WTC11 (cell line): ENCODE measurements at regions not wholly inside any gene's neighbourhood (a gene's known extent, or its start where the extent isn't known, plus 50 kb on each side); places are given as distances from the start of the nearest gene placed in this dataset.

Source experiments
- ATAC-seq: fragments of 200-7000 bp; cut with Tn5 transposase; 2 replicates; pipeline ENCODE4 v1.10.0; 2021; ENCODE audit warnings: mild to moderate bottlenecking, moderate library complexity
- CTCF ChIA-PET: fragments of 300-600 bp; sonication (Branson Sonifier 250); formaldehyde crosslinking; loops from one replicate; lab custom pipeline; 2021; ENCODE audit warnings: antibody characterized with exemption; lab: Charles Lee
- POLR2A ChIA-PET: fragments of 350-600 bp; sonication (Branson Sonifier 250); formaldehyde crosslinking; loops from one replicate; lab custom pipeline; 2021; ENCODE audit warnings: antibody characterized with exemption; lab: Charles Lee
- DNase-seq: peaks from one replicate; pipeline ENCODE4 v3.0.0; 2021; ENCODE audit warnings: low spot score
- H3K27ac Mint-ChIP-seq: 2 replicates; pipeline ENCODE4 v1.8.0; 2021; ENCODE audit warnings: mixed read lengths
- H3K27me3 Mint-ChIP-seq: 2 replicates; pipeline ENCODE4 v1.8.0; 2021; ENCODE audit warnings: low read depth, mild to moderate bottlenecking, moderate library complexity, mixed read lengths
- H3K36me3 Mint-ChIP-seq: 2 replicates; pipeline ENCODE4 v1.8.0; 2021; ENCODE audit warnings: mixed read lengths
- H3K4me1 Mint-ChIP-seq: 2 replicates; pipeline ENCODE4 v1.8.0; 2022; ENCODE audit warnings: mixed read lengths
- H3K4me3 Mint-ChIP-seq: 2 replicates; pipeline ENCODE4 v1.8.0; 2021; ENCODE audit warnings: mild to moderate bottlenecking, moderate library complexity, mixed read lengths
- H3K9me3 Mint-ChIP-seq: 2 replicates; pipeline ENCODE4 v1.8.0; 2021; ENCODE audit warnings: mixed read lengths
- ATF1 ChIP-seq: sonication (generic); formaldehyde crosslinking; IDR thresholded peaks from 2 replicates; pipeline ENCODE4 v1.8.1; 2023; ENCODE audit warnings: mild to moderate bottlenecking, moderate library complexity, missing genetic modification reagents
- ETV6 ChIP-seq: sonication (generic); formaldehyde crosslinking; IDR thresholded peaks from 2 replicates; pipeline ENCODE4 v1.8.1; 2022; ENCODE audit warnings: mild to moderate bottlenecking, missing genetic modification reagents
- FOXK1 ChIP-seq: sonication (generic); formaldehyde crosslinking; IDR thresholded peaks from 2 replicates; pipeline ENCODE4 v1.8.0; 2022; ENCODE audit warnings: mild to moderate bottlenecking, moderate library complexity, missing genetic modification reagents
- MYBL2 ChIP-seq: sonication (generic); formaldehyde crosslinking; IDR thresholded peaks from 2 replicates; pipeline ENCODE4 v1.8.1; 2023; ENCODE audit warnings: mild to moderate bottlenecking, moderate library complexity, missing genetic modification reagents
- NFYB ChIP-seq: sonication (generic); formaldehyde crosslinking; conservative IDR thresholded peaks from 2 replicates; pipeline ENCODE4 v1.8.0; 2022; ENCODE audit warnings: low read depth, missing genetic modification reagents
- NR2C2 ChIP-seq: sonication (generic); formaldehyde crosslinking; IDR thresholded peaks from 2 replicates; pipeline ENCODE4 v1.8.0; 2022; ENCODE audit warnings: mild to moderate bottlenecking, missing genetic modification reagents
- RELA ChIP-seq: sonication (generic); formaldehyde crosslinking; IDR thresholded peaks from 2 replicates; pipeline ENCODE4 v1.8.1; 2022; ENCODE audit warnings: missing genetic modification reagents, mild to moderate bottlenecking, borderline replicate concordance
- STAT6 ChIP-seq: sonication (generic); formaldehyde crosslinking; conservative IDR thresholded peaks from 2 replicates; pipeline ENCODE4 v1.8.1; 2023; ENCODE audit warnings: mild to moderate bottlenecking, low read depth, missing genetic modification reagents, moderate library complexity
- TEAD4 ChIP-seq: sonication (generic); formaldehyde crosslinking; IDR thresholded peaks from 2 replicates; pipeline ENCODE4 v1.8.0; 2022; ENCODE audit warnings: mild to moderate bottlenecking, missing genetic modification reagents
- TP53 ChIP-seq: sonication (generic); formaldehyde crosslinking; IDR thresholded peaks from 2 replicates; pipeline ENCODE4 v1.8.1; 2023; ENCODE audit warnings: mild to moderate bottlenecking, missing genetic modification reagents
- ZNF396 ChIP-seq: fragments of 250-450 bp; sonication (Bioruptor Pico); IDR thresholded peaks from 2 replicates; pipeline ENCODE4 v1.8.0; 2021; ENCODE audit warnings: mild to moderate bottlenecking, moderate library complexity, borderline replicate concordance
- ZNF425 ChIP-seq: fragments of 250-450 bp; sonication (Bioruptor Pico); conservative IDR thresholded peaks from 2 replicates; pipeline ENCODE4 v1.9.0; 2021; ENCODE audit warnings: mild to moderate bottlenecking
- TF ChIP-seq, protein P1 (sequence below): sonication (generic); formaldehyde crosslinking; IDR thresholded peaks from 2 replicates; pipeline ENCODE4 v1.8.0; 2023; ENCODE audit warnings: missing genetic modification reagents
- TF ChIP-seq, protein P2 (sequence below): sonication (generic); formaldehyde crosslinking; IDR thresholded peaks from 2 replicates; pipeline ENCODE4 v1.8.1; 2023; ENCODE audit warnings: mild to moderate bottlenecking, moderate library complexity, missing genetic modification reagents
- TF ChIP-seq, protein P3 (sequence below): sonication (generic); formaldehyde crosslinking; IDR thresholded peaks from 2 replicates; pipeline ENCODE4 v1.8.0; 2022; ENCODE audit warnings: missing genetic modification reagents
- TF ChIP-seq, protein P4 (sequence below): sonication (generic); formaldehyde crosslinking; IDR thresholded peaks from 2 replicates; pipeline ENCODE4 v1.8.1; 2022; ENCODE audit warnings: mild to moderate bottlenecking, missing genetic modification reagents, moderate library complexity, borderline replicate concordance
- TF ChIP-seq, protein P5 (sequence below): fragments of 250-450 bp; sonication (Bioruptor Pico); IDR thresholded peaks from 2 replicates; pipeline ENCODE4 v1.9.0; 2021; ENCODE audit warnings: mild to moderate bottlenecking, borderline replicate concordance
- TF ChIP-seq, protein P6 (sequence below): sonication (generic); formaldehyde crosslinking; IDR thresholded peaks from 2 replicates; pipeline ENCODE4 v1.8.1; 2023; ENCODE audit warnings: mild to moderate bottlenecking, missing genetic modification reagents, moderate library complexity

- CTCF ChIA-PET = interaction anchor here (1.1 to 1.8 kb wide), 2 partner anchors 21 to 146 kb away, joined by 3 to 8 read pairs; no protein-coding TSS in a partner anchor
- no peak overlapping the region for H3K4me3 Mint-ChIP-seq
- no peak for DNase-seq
- TF ChIP-seq TEAD4 (CRISPR knock-in tag) (no peak), MYBL2 (CRISPR knock-in tag) (no peak), NR2C2 (no peak), ETV6 (CRISPR knock-in tag) (no peak), TP53 (CRISPR knock-in tag) (no peak), FOXK1 (CRISPR knock-in tag) (no peak), NFYB (no peak), RELA (CRISPR knock-in tag) (no peak), ZNF396 (CRISPR knock-in tag) (no peak), ZNF425 (CRISPR knock-in tag) (no peak), STAT6 (CRISPR knock-in tag) (no peak), ATF1 (CRISPR knock-in tag) (no peak)
- TF ChIP-seq, protein P1, sequence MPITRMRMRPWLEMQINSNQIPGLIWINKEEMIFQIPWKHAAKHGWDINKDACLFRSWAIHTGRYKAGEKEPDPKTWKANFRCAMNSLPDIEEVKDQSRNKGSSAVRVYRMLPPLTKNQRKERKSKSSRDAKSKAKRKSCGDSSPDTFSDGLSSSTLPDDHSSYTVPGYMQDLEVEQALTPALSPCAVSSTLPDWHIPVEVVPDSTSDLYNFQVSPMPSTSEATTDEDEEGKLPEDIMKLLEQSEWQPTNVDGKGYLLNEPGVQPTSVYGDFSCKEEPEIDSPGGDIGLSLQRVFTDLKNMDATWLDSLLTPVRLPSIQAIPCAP = no peak
- TF ChIP-seq, protein P2, sequence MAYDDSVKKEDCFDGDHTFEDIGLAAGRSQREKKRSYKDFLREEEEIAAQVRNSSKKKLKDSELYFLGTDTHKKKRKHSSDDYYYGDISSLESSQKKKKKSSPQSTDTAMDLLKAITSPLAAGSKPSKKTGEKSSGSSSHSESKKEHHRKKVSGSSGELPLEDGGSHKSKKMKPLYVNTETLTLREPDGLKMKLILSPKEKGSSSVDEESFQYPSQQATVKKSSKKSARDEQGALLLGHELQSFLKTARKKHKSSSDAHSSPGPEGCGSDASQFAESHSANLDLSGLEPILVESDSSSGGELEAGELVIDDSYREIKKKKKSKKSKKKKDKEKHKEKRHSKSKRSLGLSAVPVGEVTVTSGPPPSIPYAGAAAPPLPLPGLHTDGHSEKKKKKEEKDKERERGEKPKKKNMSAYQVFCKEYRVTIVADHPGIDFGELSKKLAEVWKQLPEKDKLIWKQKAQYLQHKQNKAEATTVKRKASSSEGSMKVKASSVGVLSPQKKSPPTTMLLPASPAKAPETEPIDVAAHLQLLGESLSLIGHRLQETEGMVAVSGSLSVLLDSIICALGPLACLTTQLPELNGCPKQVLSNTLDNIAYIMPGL (CRISPR knock-in tag) = no peak
- TF ChIP-seq, protein P3, sequence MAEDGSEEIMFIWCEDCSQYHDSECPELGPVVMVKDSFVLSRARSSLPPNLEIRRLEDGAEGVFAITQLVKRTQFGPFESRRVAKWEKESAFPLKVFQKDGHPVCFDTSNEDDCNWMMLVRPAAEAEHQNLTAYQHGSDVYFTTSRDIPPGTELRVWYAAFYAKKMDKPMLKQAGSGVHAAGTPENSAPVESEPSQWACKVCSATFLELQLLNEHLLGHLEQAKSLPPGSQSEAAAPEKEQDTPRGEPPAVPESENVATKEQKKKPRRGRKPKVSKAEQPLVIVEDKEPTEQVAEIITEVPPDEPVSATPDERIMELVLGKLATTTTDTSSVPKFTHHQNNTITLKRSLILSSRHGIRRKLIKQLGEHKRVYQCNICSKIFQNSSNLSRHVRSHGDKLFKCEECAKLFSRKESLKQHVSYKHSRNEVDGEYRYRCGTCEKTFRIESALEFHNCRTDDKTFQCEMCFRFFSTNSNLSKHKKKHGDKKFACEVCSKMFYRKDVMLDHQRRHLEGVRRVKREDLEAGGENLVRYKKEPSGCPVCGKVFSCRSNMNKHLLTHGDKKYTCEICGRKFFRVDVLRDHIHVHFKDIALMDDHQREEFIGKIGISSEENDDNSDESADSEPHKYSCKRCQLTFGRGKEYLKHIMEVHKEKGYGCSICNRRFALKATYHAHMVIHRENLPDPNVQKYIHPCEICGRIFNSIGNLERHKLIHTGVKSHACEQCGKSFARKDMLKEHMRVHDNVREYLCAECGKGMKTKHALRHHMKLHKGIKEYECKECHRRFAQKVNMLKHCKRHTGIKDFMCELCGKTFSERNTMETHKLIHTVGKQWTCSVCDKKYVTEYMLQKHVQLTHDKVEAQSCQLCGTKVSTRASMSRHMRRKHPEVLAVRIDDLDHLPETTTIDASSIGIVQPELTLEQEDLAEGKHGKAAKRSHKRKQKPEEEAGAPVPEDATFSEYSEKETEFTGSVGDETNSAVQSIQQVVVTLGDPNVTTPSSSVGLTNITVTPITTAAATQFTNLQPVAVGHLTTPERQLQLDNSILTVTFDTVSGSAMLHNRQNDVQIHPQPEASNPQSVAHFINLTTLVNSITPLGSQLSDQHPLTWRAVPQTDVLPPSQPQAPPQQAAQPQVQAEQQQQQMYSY = no peak
- TF ChIP-seq, protein P4, sequence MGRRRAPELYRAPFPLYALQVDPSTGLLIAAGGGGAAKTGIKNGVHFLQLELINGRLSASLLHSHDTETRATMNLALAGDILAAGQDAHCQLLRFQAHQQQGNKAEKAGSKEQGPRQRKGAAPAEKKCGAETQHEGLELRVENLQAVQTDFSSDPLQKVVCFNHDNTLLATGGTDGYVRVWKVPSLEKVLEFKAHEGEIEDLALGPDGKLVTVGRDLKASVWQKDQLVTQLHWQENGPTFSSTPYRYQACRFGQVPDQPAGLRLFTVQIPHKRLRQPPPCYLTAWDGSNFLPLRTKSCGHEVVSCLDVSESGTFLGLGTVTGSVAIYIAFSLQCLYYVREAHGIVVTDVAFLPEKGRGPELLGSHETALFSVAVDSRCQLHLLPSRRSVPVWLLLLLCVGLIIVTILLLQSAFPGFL (CRISPR knock-in tag) = no peak
- TF ChIP-seq, protein P5, sequence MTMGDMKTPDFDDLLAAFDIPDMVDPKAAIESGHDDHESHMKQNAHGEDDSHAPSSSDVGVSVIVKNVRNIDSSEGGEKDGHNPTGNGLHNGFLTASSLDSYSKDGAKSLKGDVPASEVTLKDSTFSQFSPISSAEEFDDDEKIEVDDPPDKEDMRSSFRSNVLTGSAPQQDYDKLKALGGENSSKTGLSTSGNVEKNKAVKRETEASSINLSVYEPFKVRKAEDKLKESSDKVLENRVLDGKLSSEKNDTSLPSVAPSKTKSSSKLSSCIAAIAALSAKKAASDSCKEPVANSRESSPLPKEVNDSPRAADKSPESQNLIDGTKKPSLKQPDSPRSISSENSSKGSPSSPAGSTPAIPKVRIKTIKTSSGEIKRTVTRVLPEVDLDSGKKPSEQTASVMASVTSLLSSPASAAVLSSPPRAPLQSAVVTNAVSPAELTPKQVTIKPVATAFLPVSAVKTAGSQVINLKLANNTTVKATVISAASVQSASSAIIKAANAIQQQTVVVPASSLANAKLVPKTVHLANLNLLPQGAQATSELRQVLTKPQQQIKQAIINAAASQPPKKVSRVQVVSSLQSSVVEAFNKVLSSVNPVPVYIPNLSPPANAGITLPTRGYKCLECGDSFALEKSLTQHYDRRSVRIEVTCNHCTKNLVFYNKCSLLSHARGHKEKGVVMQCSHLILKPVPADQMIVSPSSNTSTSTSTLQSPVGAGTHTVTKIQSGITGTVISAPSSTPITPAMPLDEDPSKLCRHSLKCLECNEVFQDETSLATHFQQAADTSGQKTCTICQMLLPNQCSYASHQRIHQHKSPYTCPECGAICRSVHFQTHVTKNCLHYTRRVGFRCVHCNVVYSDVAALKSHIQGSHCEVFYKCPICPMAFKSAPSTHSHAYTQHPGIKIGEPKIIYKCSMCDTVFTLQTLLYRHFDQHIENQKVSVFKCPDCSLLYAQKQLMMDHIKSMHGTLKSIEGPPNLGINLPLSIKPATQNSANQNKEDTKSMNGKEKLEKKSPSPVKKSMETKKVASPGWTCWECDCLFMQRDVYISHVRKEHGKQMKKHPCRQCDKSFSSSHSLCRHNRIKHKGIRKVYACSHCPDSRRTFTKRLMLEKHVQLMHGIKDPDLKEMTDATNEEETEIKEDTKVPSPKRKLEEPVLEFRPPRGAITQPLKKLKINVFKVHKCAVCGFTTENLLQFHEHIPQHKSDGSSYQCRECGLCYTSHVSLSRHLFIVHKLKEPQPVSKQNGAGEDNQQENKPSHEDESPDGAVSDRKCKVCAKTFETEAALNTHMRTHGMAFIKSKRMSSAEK (CRISPR knock-in tag) = no peak
- TF ChIP-seq, protein P6, sequence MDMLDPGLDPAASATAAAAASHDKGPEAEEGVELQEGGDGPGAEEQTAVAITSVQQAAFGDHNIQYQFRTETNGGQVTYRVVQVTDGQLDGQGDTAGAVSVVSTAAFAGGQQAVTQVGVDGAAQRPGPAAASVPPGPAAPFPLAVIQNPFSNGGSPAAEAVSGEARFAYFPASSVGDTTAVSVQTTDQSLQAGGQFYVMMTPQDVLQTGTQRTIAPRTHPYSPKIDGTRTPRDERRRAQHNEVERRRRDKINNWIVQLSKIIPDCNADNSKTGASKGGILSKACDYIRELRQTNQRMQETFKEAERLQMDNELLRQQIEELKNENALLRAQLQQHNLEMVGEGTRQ (CRISPR knock-in tag) = no peak
- ATAC-seq = no peak
- H3K4me1 Mint-ChIP-seq = peaks cover 20% of the 10 kb centered on the region
- H3K27ac Mint-ChIP-seq = no peak overlapping the region
- POLR2A ChIA-PET = no interaction called here
- H3K9me3 Mint-ChIP-seq = peaks cover 26% of the 10 kb centered on the region
- H3K27me3 Mint-ChIP-seq = peaks cover 6% of the 10 kb centered on the region
- H3K36me3 Mint-ChIP-seq = peaks cover 6% of the 10 kb centered on the region; the same call in 1 of the 2 replicates
Measured at GRCh38 chr4:26015133-26015651, 101.2 kb downstream of the SMIM20 start.
